LHCN-M2 (cell line): ENCODE measurements at regions not wholly inside any gene's neighbourhood (a gene's known extent, or its start where the extent isn't known, plus 50 kb on each side); places are given as distances from the start of the nearest gene placed in this dataset.

ENCODE experiments used
- DNase-seq: peaks from one replicate; pipeline ENCODE4 v3.0.0-alpha.2; 2012; ENCODE audit warnings: low read depth

- no peak for DNase-seq
Measured at GRCh38 chrX:26376037-26376708, 160.2 kb downstream of the MAGEB5 start.

DNA sequence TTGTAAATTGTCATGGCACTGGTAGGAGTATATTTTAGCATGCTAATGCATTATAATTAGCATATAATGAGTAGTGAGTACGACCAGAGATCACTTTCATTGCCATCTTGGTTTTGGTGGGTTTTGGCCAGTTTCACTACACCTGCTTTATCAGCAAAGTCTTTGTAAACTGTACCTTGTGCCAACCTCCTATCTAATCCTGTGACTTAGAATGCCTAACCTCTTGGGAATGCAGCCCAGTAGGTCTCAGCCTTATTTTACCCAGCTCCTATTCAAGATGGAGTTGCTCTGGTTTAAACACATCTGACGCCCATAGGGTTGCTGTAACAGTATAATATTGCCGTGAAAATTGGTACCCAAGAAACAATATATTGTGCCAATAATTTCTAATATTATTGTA lies 159.4 kb downstream of the MAGEB5 start:
- no peak for DNase-seq

DNA sequence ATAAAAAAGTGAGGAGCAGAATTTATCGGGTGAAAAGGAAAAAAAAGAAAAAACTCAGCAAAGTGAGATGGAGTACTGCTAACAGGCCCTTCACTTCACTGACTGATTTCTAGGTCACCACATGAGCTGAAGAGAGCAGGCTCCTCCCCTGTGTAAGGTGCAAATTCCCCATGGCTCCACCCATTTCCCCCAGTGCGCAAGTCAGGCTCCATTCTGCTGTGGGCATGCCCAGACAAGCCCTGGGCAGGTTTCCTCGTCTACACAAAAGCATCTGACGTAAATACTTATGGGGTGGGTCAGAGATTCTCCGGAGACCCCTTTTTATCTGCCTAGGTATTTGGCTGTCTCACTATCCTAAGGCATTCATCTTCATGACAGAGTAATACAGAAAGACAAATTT lies 157.9 kb downstream of the MAGEB5 start:
- DNase-seq: no peak

DNA sequence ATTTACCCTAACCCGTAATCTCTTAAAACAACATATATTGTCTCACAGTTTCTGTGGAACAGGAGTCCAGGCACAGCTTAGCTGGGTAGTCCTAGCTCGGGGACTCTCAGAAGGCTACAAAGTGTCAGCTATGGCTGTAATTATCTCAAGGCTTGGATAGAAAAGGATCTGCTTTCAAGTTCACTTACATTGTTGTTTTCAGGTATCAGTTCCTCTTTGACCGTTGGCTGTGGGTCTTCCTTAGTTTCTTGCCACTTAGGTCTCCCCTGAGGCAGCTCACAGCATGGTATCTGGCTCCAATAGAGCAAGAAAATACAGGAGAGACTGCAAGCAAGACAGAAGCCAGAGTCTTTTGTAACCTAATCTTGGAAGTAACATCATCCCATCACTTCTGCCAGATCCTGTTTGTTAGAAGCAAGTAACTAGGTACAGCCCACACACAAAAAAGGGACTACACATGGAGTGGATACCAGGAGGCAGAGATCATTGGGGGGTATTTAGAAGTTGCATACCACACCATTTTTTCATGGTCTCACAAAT lies 137.0 kb downstream of the MAGEB5 start:
- no peak for DNase-seq

DNA sequence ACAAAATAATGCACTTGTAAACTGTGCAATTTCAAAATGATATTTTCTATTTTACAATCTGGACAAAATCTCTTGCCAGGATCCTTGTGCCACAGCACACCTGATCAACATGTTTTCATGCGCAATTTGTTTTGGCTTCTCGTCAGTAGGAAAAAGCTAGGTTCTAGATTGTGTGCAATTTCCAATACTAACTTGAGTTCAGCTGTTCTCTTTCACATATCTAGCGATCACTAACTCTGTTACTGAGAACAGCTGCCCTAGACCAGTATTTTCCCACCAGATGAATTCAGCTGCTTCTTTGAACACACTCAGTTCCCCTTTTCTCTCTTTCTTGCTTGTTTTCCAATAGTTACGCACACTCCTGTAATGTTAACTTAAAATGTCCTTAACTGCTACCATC lies 131.2 kb downstream of the MAGEB5 start:
- no peak for DNase-seq

- DNase-seq: no peak
Measured at GRCh38 chrX:26334232-26334631, 118.3 kb downstream of the MAGEB5 start.

- no peak for DNase-seq
Measured at GRCh38 chrX:26328608-26329319, 112.8 kb downstream of the MAGEB5 start.

GRCh38 chrX:26309262-26309661 lies 93.3 kb downstream of the MAGEB5 start:
- no peak for DNase-seq

GRCh38 chrX:26295425-26295824 lies 79.5 kb downstream of the MAGEB5 start:
- DNase-seq: no peak

DNA sequence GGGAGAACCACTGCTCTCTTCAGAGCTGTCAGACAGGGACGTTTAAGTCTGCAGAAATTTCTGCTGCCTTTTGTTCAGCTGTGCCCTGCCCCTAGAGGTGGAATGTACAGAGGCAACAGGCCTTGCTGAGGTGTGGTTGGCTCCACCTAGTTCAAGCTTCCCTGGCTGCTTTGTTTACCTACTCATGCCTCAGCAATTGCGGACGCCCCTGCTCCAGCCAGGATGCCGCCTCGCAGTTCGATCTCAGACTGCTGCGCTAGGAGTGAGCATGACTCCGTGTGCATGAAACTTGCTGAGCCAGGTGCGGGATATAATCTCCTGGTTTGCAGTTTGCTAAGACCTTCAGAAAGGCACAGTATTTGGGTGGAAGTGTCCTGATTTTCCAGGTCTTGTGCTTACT lies 70.9 kb downstream of the MAGEB5 start:
- no peak for DNase-seq
